IPS-18a (cell line): ENCODE measurements at regions not wholly inside any gene's neighbourhood (a gene's known extent, or its start where the extent isn't known, plus 50 kb on each side); places are given as distances from the start of the nearest gene placed in this dataset.

Source experiments
- H3K27ac ChIP-seq: one replicate; pipeline ENCODE4 v1.5.1; 2013; ENCODE audit warnings: low read length
- H3K27me3 ChIP-seq: one replicate; pipeline ENCODE4 v1.6.1; 2013; ENCODE audit warnings: mild to moderate bottlenecking, low read length; ENCODE audit not compliant: control insufficient read depth, insufficient read depth
- H3K36me3 ChIP-seq: one replicate; pipeline ENCODE4 v1.6.1; 2013; ENCODE audit warnings: low read depth, low read length; ENCODE audit not compliant: control insufficient read depth
- H3K4me1 ChIP-seq: one replicate; pipeline ENCODE4 v1.6.1; 2013; ENCODE audit warnings: low read depth, low read length; ENCODE audit not compliant: control insufficient read depth
- H3K4me3 ChIP-seq: one replicate; pipeline ENCODE4 v1.5.1; 2013; ENCODE audit warnings: low read length
- H3K9ac ChIP-seq: one replicate; pipeline ENCODE4 v1.6.1; 2013; ENCODE audit warnings: mild to moderate bottlenecking, low read length, moderate library complexity
- H3K9me3 ChIP-seq: one replicate; pipeline ENCODE4 v1.6.1; 2013; ENCODE audit warnings: low read depth, low read length; ENCODE audit not compliant: control insufficient read depth

- H3K9me3 ChIP-seq, result no peaks in the 10 kb centered on the region
- H3K4me1 ChIP-seq, result no peaks in the 10 kb centered on the region
- no peaks in the 10 kb centered on the region for H3K27me3 ChIP-seq
- H3K4me3 ChIP-seq, result no peak overlapping the region
- H3K9ac ChIP-seq, result no peak overlapping the region
- H3K36me3 ChIP-seq, result no peaks in the 10 kb centered on the region
- no peak overlapping the region for H3K27ac ChIP-seq
Measured at GRCh38 chr11:95520369-95521132, 269.0 kb downstream of the FAM76B start.

- Histone ChIP-seq H3K27me3 (no peaks in the 10 kb centered on the region), H3K9ac (no peak overlapping the region), H3K9me3 (no peaks in the 10 kb centered on the region), H3K27ac (no peak overlapping the region), H3K36me3 (no peaks in the 10 kb centered on the region), H3K4me1 (no peaks in the 10 kb centered on the region), H3K4me3 (no peak overlapping the region)
Measured at GRCh38 chr11:95519912-95520311, 269.7 kb downstream of the FAM76B start.

GRCh38 chr11:95517453-95517852 is 272.1 kb downstream of the FAM76B start:
- no peak overlapping the region for H3K9ac ChIP-seq
- H3K27me3 ChIP-seq, result no peaks in the 10 kb centered on the region
- H3K36me3 ChIP-seq, result no peaks in the 10 kb centered on the region
- H3K27ac ChIP-seq, result no peak overlapping the region
- no peaks in the 10 kb centered on the region for H3K9me3 ChIP-seq
- no peaks in the 10 kb centered on the region for H3K4me1 ChIP-seq
- no peak overlapping the region for H3K4me3 ChIP-seq

- Histone ChIP-seq H3K4me1 (no peaks in the 10 kb centered on the region), H3K4me3 (no peak overlapping the region), H3K27ac (no peak overlapping the region), H3K9me3 (no peaks in the 10 kb centered on the region), H3K9ac (no peak overlapping the region), H3K36me3 (no peaks in the 10 kb centered on the region), H3K27me3 (no peaks in the 10 kb centered on the region)
Measured at GRCh38 chr11:95516786-95517185, 272.8 kb downstream of the FAM76B start.

GRCh38 chr11:95516175-95516574 is 273.4 kb downstream of the FAM76B start:
- no peaks in the 10 kb centered on the region for H3K27me3 ChIP-seq
- no peak overlapping the region for H3K27ac ChIP-seq
- H3K4me1 ChIP-seq, result no peaks in the 10 kb centered on the region
- no peak overlapping the region for H3K9ac ChIP-seq
- H3K9me3 ChIP-seq, result no peaks in the 10 kb centered on the region
- no peaks in the 10 kb centered on the region for H3K36me3 ChIP-seq
- H3K4me3 ChIP-seq, result no peak overlapping the region

GRCh38 chr11:95515371-95515770 is 274.2 kb downstream of the FAM76B start:
- Histone ChIP-seq H3K36me3 (no peaks in the 10 kb centered on the region), H3K4me1 (no peaks in the 10 kb centered on the region), H3K27me3 (no peaks in the 10 kb centered on the region), H3K4me3 (no peak overlapping the region), H3K27ac (no peak overlapping the region), H3K9me3 (no peaks in the 10 kb centered on the region), H3K9ac (no peak overlapping the region)

GRCh38 chr11:95514416-95515110 is 275.0 kb downstream of the FAM76B start:
- H3K36me3 ChIP-seq, result no peaks in the 10 kb centered on the region
- H3K27ac ChIP-seq, result no peak overlapping the region
- H3K9ac ChIP-seq, result no peak overlapping the region
- H3K4me1 ChIP-seq, result no peaks in the 10 kb centered on the region
- no peaks in the 10 kb centered on the region for H3K27me3 ChIP-seq
- H3K9me3 ChIP-seq, result no peaks in the 10 kb centered on the region
- H3K4me3 ChIP-seq, result no peak overlapping the region

GRCh38 chr11:95512682-95513081 is 276.9 kb downstream of the FAM76B start:
- Histone ChIP-seq H3K4me1 (peaks cover 4% of the 10 kb centered on the region), H3K27ac (no peak overlapping the region), H3K36me3 (no peaks in the 10 kb centered on the region), H3K4me3 (no peak overlapping the region), H3K27me3 (no peaks in the 10 kb centered on the region), H3K9ac (no peak overlapping the region), H3K9me3 (no peaks in the 10 kb centered on the region)

- peaks cover 4% of the 10 kb centered on the region for H3K4me1 ChIP-seq
- no peaks in the 10 kb centered on the region for H3K27me3 ChIP-seq
- no peak overlapping the region for H3K4me3 ChIP-seq
- no peaks in the 10 kb centered on the region for H3K36me3 ChIP-seq
- no peak overlapping the region for H3K9ac ChIP-seq
- H3K27ac ChIP-seq, result no peak overlapping the region
- H3K9me3 ChIP-seq, result no peaks in the 10 kb centered on the region
Measured at GRCh38 chr11:95512177-95512576, 277.4 kb downstream of the FAM76B start.

GRCh38 chr11:95508219-95508890 is 277.4 kb upstream of the SESN3 start:
- no peak overlapping the region for H3K9ac ChIP-seq
- no peaks in the 10 kb centered on the region for H3K27me3 ChIP-seq
- no peak overlapping the region for H3K4me3 ChIP-seq

GRCh38 chr11:95507794-95508193 is 276.8 kb upstream of the SESN3 start:
- Histone ChIP-seq H3K36me3 (no peaks in the 10 kb centered on the region), H3K9ac (no peak overlapping the region), H3K4me3 (no peak overlapping the region), H3K27me3 (no peaks in the 10 kb centered on the region), H3K9me3 (no peaks in the 10 kb centered on the region), H3K4me1 (peaks cover 4% of the 10 kb centered on the region), H3K27ac (no peak overlapping the region)

More at GRCh38 chr11:95508219-95508890, 277.4 kb upstream of the SESN3 start:
- no peaks in the 10 kb centered on the region for H3K9me3 ChIP-seq
- no peak overlapping the region for H3K27ac ChIP-seq
- H3K36me3 ChIP-seq, result no peaks in the 10 kb centered on the region
- peaks cover 4% of the 10 kb centered on the region for H3K4me1 ChIP-seq
